Natural killer cell (primary cell): ENCODE measurements at regions not wholly inside any gene's neighbourhood (a gene's known extent, or its start where the extent isn't known, plus 50 kb on each side); places are given as distances from the start of the nearest gene placed in this dataset.

Experiments
- ATAC-seq, 3 donors: fragments of 150-1000 bp in 2 of 3; fragments of 200-7000 bp in 1 of 3; cut with Tn5 transposase; 1 replicate in 1 of 3; 2 replicates in 2 of 3; pipeline ENCODE4 v1.10.0; 2021; ENCODE audit warnings: mild to moderate bottlenecking in 2 of 3, moderate library complexity in 2 of 3
- DNase-seq, 2 donors: peaks; one replicate each; pipeline versions ENCODE4 v3.0.0 to v3.0.0-alpha.2; 2013 to 2021; ENCODE audit warnings: mixed read lengths in 1 of 2
- H3K27ac ChIP-seq: one replicate; pipeline ENCODE4 v1.5.1; 2013; ENCODE audit warnings: mild to moderate bottlenecking, low read length
- H3K27me3 ChIP-seq: one replicate; pipeline ENCODE4 v1.6.1; 2013; ENCODE audit warnings: low read length; ENCODE audit not compliant: control insufficient read depth, insufficient read depth
- H3K36me3 ChIP-seq: one replicate; pipeline ENCODE4 v1.6.1; 2013; ENCODE audit warnings: low read length; ENCODE audit not compliant: control insufficient read depth, insufficient read depth
- H3K4me1 ChIP-seq: one replicate; pipeline ENCODE4 v1.6.1; 2013; ENCODE audit warnings: low read length; ENCODE audit not compliant: control insufficient read depth, insufficient read depth
- H3K4me3 ChIP-seq: one replicate; pipeline ENCODE4 v1.5.1; 2013; ENCODE audit warnings: low read length
- H3K9me3 ChIP-seq: one replicate; pipeline ENCODE4 v1.6.1; 2013; ENCODE audit warnings: low read length; ENCODE audit not compliant: control insufficient read depth, insufficient read depth
- H3K27ac Mint-ChIP-seq, 2 donors: one replicate each; pipeline ENCODE4 v1.8.0; 2022; ENCODE audit warnings: mild to moderate bottlenecking in 2 of 2, mixed read lengths in 2 of 2, moderate library complexity in 1 of 2
- H3K27me3 Mint-ChIP-seq, 2 donors: one replicate each; pipeline ENCODE4 v1.8.0; 2022; ENCODE audit warnings: low read depth in 2 of 2, mixed read lengths in 2 of 2
- H3K36me3 Mint-ChIP-seq: one replicate; pipeline ENCODE4 v1.8.0; 2022; ENCODE audit warnings: mixed read lengths
- H3K4me1 Mint-ChIP-seq, 2 donors: one replicate each; pipeline ENCODE4 v1.8.0; 2022; ENCODE audit warnings: mixed read lengths in 2 of 2
- H3K4me3 Mint-ChIP-seq: one replicate; pipeline ENCODE4 v1.8.0; 2022; ENCODE audit warnings: mild to moderate bottlenecking, moderate library complexity, mixed read lengths
- H3K9me3 Mint-ChIP-seq, 2 donors: one replicate each; pipeline ENCODE4 v1.8.0; 2022; ENCODE audit warnings: mixed read lengths in 2 of 2
- WGBS: methylation state at CpG from one replicate; pipeline ENCODE4 v1.1.7; 2013; ENCODE audit warnings: missing lambda C conversion rate; ENCODE audit not compliant: insufficient coverage; 5-methylcytosine and 5-hydroxymethylcytosine counted together
- intact Hi-C: fragments of 100-400 bp; cut with micrococcal nuclease; formaldehyde crosslinking; loops from one replicate; pipeline ENCODE4 v1.14.2; 2022
- TF ChIP-seq, protein P1 (sequence below): fragments of 200-600 bp; IDR thresholded peaks from one replicate; pipeline ENCODE4 v1.8.0; 2022; ENCODE audit warnings: antibody characterized with exemption

GRCh38 chr7:4438723-4439245 lies 243.3 kb upstream of the FOXK1 start:
- Histone ChIP-seq H3K9me3 (no peaks in the 10 kb centered on the region), H3K4me1 (no peaks in the 10 kb centered on the region), H3K4me3 (no peak overlapping the region), H3K27ac (no peak overlapping the region), H3K27me3 (no peaks in the 10 kb centered on the region), H3K36me3 (no peaks in the 10 kb centered on the region)
- Mint-ChIP-seq H3K27me3 (peaks cover 4 to 28% of the 10 kb centered on the region in 2 donors), H3K4me1 (no peaks in the 10 kb centered on the region), H3K4me3 (no peak overlapping the region), H3K36me3 (no peaks in the 10 kb centered on the region), H3K27ac (no peak overlapping the region), H3K9me3 (no peaks in the 10 kb centered on the region)
- ATAC-seq: no peak
- intact Hi-C loops: no loop called here
- no CpG with 5 or more reads among the region's 1 CpG for WGBS
- TF ChIP-seq, protein P1, sequence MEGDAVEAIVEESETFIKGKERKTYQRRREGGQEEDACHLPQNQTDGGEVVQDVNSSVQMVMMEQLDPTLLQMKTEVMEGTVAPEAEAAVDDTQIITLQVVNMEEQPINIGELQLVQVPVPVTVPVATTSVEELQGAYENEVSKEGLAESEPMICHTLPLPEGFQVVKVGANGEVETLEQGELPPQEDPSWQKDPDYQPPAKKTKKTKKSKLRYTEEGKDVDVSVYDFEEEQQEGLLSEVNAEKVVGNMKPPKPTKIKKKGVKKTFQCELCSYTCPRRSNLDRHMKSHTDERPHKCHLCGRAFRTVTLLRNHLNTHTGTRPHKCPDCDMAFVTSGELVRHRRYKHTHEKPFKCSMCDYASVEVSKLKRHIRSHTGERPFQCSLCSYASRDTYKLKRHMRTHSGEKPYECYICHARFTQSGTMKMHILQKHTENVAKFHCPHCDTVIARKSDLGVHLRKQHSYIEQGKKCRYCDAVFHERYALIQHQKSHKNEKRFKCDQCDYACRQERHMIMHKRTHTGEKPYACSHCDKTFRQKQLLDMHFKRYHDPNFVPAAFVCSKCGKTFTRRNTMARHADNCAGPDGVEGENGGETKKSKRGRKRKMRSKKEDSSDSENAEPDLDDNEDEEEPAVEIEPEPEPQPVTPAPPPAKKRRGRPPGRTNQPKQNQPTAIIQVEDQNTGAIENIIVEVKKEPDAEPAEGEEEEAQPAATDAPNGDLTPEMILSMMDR: no peak
- DNase-seq: no peak

GRCh38 chr7:4439444-4439843 lies 242.7 kb upstream of the FOXK1 start:
- Mint-ChIP-seq H3K27me3 (peaks cover 4 to 21% of the 10 kb centered on the region in 2 donors), H3K4me3 (no peak overlapping the region), H3K4me1 (no peaks in the 10 kb centered on the region), H3K9me3 (no peaks in the 10 kb centered on the region), H3K36me3 (no peaks in the 10 kb centered on the region), H3K27ac (no peak overlapping the region)
- no peaks in the 10 kb centered on the region for H3K27me3 ChIP-seq
- H3K36me3 ChIP-seq: no peaks in the 10 kb centered on the region
- no peak overlapping the region for H3K4me3 ChIP-seq
- intact Hi-C loops: no loop called here
- DNase-seq: no peak
- no peaks in the 10 kb centered on the region for H3K4me1 ChIP-seq
- no peaks in the 10 kb centered on the region for H3K9me3 ChIP-seq
- WGBS: 77% methylated on average over 6 of the region's 6 CpGs
- TF ChIP-seq, protein P1: no peak
- no peak for ATAC-seq
- no peak overlapping the region for H3K27ac ChIP-seq

- WGBS: 85% methylated on average over 1 of the region's 1 CpG
- Mint-ChIP-seq H3K27ac (no peak overlapping the region), H3K4me3 (no peak overlapping the region), H3K9me3 (peaks cover 0 to 4% of the 10 kb centered on the region in 2 donors), H3K36me3 (no peaks in the 10 kb centered on the region), H3K4me1 (no peaks in the 10 kb centered on the region), H3K27me3 (no peaks in the 10 kb centered on the region)
- H3K27me3 ChIP-seq: no peaks in the 10 kb centered on the region
- H3K36me3 ChIP-seq: no peaks in the 10 kb centered on the region
- no peak overlapping the region for H3K4me3 ChIP-seq
- DNase-seq (no peak), ATAC-seq (no peak)
- H3K27ac ChIP-seq: no peak overlapping the region
- no peaks in the 10 kb centered on the region for H3K9me3 ChIP-seq
- intact Hi-C loops: no loop called here
- TF ChIP-seq, protein P1: no peak
- no peaks in the 10 kb centered on the region for H3K4me1 ChIP-seq
These were observed 238.0 kb upstream of the FOXK1 start for GRCh38 chr7:4444106-4444505.

GRCh38 chr7:4445777-4446176 lies 236.3 kb upstream of the FOXK1 start:
- 92% methylated on average over 2 of the region's 2 CpGs for WGBS
- ATAC-seq (peak in 1 of 3 donors; percentile 27), DNase-seq (no peak)
- Histone ChIP-seq H3K4me3 (no peak overlapping the region), H3K27ac (no peak overlapping the region), H3K9me3 (no peaks in the 10 kb centered on the region), H3K4me1 (no peaks in the 10 kb centered on the region), H3K36me3 (no peaks in the 10 kb centered on the region), H3K27me3 (no peaks in the 10 kb centered on the region)
- TF ChIP-seq, protein P1: no peak
- no peak overlapping the region for H3K4me3 Mint-ChIP-seq
- no peaks in the 10 kb centered on the region for H3K4me1 Mint-ChIP-seq
- intact Hi-C loops: no loop called here
- peaks cover 0 to 3% of the 10 kb centered on the region in 2 donors for H3K27me3 Mint-ChIP-seq
- no peak overlapping the region for H3K27ac Mint-ChIP-seq
- H3K9me3 Mint-ChIP-seq: peaks cover 0 to 4% of the 10 kb centered on the region in 2 donors
- H3K36me3 Mint-ChIP-seq: no peaks in the 10 kb centered on the region
